ENCODE measurements at regions not wholly inside any gene's neighbourhood (a gene's known extent, or its start where the extent isn't known, plus 50 kb on each side); places are given as distances from the start of the nearest gene placed in this dataset.

GRCh38 chrX:131789664-131790063, 233.4 kb upstream of the STK26 start:
- TF ChIP-seq POLR2AphosphoS5 (IDR thresholded peaks at IDR 0.05; ENCODE audit: low read depth, low read length) = no peak
- no peak for TF ChIP-seq POLR2A (IDR thresholded peaks at IDR 0.05; ENCODE audit: low read depth, low read length)
- TF ChIP-seq TAF1 (IDR thresholded peaks at IDR 0.05; ENCODE audit: low read depth, low read length) = no peak
- no peak for TF ChIP-seq POU2F2 (IDR thresholded peaks at IDR 0.05; ENCODE audit: low read depth, low read length)
- TF ChIP-seq SPI1 (IDR thresholded peaks at IDR 0.05; ENCODE audit: low read depth, low read length) = peak; percentile 85
